Neural cell (in vitro differentiated cells): ENCODE measurements at regions not wholly inside any gene's neighbourhood (a gene's known extent, or its start where the extent isn't known, plus 50 kb on each side); places are given as distances from the start of the nearest gene placed in this dataset.

ENCODE experiments used
- H2AFZ ChIP-seq: fragments of 200-600, 300-800 bp; sonication (generic), shearing (Covaris generic); 2 replicates; pipeline ENCODE4 v1.6.0; 2014; ENCODE audit warnings: low read depth, mild to moderate bottlenecking, antibody characterized with exemption, low read length, moderate library complexity
- H3F3A ChIP-seq: fragments of 200-600 bp; shearing (Covaris generic); 2 replicates; pipeline ENCODE4 v1.6.1; 2016; ENCODE audit warnings: mild to moderate bottlenecking, moderate library complexity, mixed read lengths, antibody characterized with exemption, low read length; ENCODE audit not compliant: insufficient read depth, poor library complexity, severe bottlenecking
- H3K27ac ChIP-seq: fragments of 200-600, 300-800 bp; sonication (generic), shearing (Covaris generic); 2 replicates; pipeline ENCODE4 v1.5.1; 2014; ENCODE audit warnings: mild to moderate bottlenecking, low read length, moderate library complexity
- H3K27me3 ChIP-seq: fragments of 300-800, 200-600 bp; sonication (generic), shearing (Covaris generic); 2 replicates; pipeline ENCODE4 v1.6.0; 2014; ENCODE audit warnings: mild to moderate bottlenecking, low read depth, low read length, moderate library complexity; ENCODE audit not compliant: insufficient read depth
- H3K36me3 ChIP-seq: fragments of 300-800, 200-600 bp; sonication (generic), shearing (Covaris generic); 2 replicates; pipeline ENCODE4 v1.5.1; 2014; ENCODE audit warnings: mild to moderate bottlenecking, antibody characterized with exemption, low read length, moderate library complexity; ENCODE audit not compliant: insufficient read depth
- H3K4me2 ChIP-seq: fragments of 300-800, 200-600 bp; sonication (generic), shearing (Covaris generic); 2 replicates; pipeline ENCODE4 v1.6.0; 2014; ENCODE audit warnings: mild to moderate bottlenecking, low read length
- H3K4me3 ChIP-seq: fragments of 300-800, 200-600 bp; sonication (generic), shearing (Covaris generic); 2 replicates; pipeline ENCODE4 v1.5.1; 2014; ENCODE audit warnings: mild to moderate bottlenecking, low read length, moderate library complexity
- H3K79me2 ChIP-seq: fragments of 200-600 bp; shearing (Covaris generic); replicated peaks from 2 replicates; pipeline ENCODE4 v1.6.0; 2014; ENCODE audit warnings: mild to moderate bottlenecking, low read length, moderate library complexity; ENCODE audit not compliant: insufficient read depth
- H3K9ac ChIP-seq: fragments of 300-800, 200-600 bp; sonication (generic), shearing (Covaris generic); 2 replicates; pipeline ENCODE4 v1.6.1; 2016; ENCODE audit warnings: mild to moderate bottlenecking, low read length, mixed read lengths
- H3K9me2 ChIP-seq: fragments of 200-600 bp; shearing (Covaris generic); 2 replicates; pipeline ENCODE4 v1.6.1; 2016; ENCODE audit warnings: mild to moderate bottlenecking, low read length, mixed read lengths; ENCODE audit not compliant: insufficient read depth
- H3K9me3 ChIP-seq: fragments of 200-600, 300-800 bp; sonication (generic), shearing (Covaris generic); 2 replicates; pipeline ENCODE4 v1.6.1; 2016; ENCODE audit warnings: mild to moderate bottlenecking, mixed run types, low read length, moderate library complexity, mixed read lengths
- H4K20me1 ChIP-seq: fragments of 200-600 bp; shearing (Covaris generic); 2 replicates; pipeline ENCODE4 v1.6.1; 2016; ENCODE audit warnings: mild to moderate bottlenecking, mixed run types; ENCODE audit not compliant: insufficient read depth
- CTCF ChIP-seq: fragments of 450-650 bp; IDR thresholded peaks from 2 replicates; pipeline ENCODE4 v1.5.1; 2014; ENCODE audit warnings: antibody characterized with exemption, mild to moderate bottlenecking, moderate library complexity; ENCODE audit not compliant: poor library complexity, severe bottlenecking
- EP300 ChIP-seq: fragments of 450-650 bp; conservative IDR thresholded peaks from 2 replicates; pipeline ENCODE4 v1.6.1; 2014; ENCODE audit warnings: antibody characterized with exemption, mild to moderate bottlenecking, moderate library complexity; ENCODE audit not compliant: poor library complexity, severe bottlenecking
- EZH2 ChIP-seq: fragments of 200-600, 300-800 bp; shearing (Covaris generic), sonication (generic); IDR thresholded peaks from 2 replicates; pipeline ENCODE4 v1.6.1; 2014; ENCODE audit warnings: antibody characterized with exemption, low read length, borderline replicate concordance, mild to moderate bottlenecking; ENCODE audit not compliant: insufficient read depth, poor library complexity, severe bottlenecking
- MXI1 ChIP-seq: fragments of 450-650 bp; conservative IDR thresholded peaks from 2 replicates; pipeline ENCODE4 v1.6.1; 2014; ENCODE audit warnings: antibody characterized with exemption, mild to moderate bottlenecking; ENCODE audit not compliant: poor library complexity, severe bottlenecking
- POLR2AphosphoS5 ChIP-seq: IDR thresholded peaks from 2 replicates; pipeline ENCODE4 v1.6.1; 2012
- RAD21 ChIP-seq: fragments of 450-650 bp; conservative IDR thresholded peaks from 2 replicates; pipeline ENCODE4 v1.6.1; 2014; ENCODE audit warnings: antibody characterized with exemption, mild to moderate bottlenecking, moderate library complexity
- SMC3 ChIP-seq: fragments of 450-650 bp; conservative IDR thresholded peaks from 2 replicates; pipeline ENCODE4 v1.6.1; 2014; ENCODE audit warnings: antibody characterized with exemption, mild to moderate bottlenecking, moderate library complexity; ENCODE audit not compliant: poor library complexity
- TAF1 ChIP-seq: IDR thresholded peaks from 2 replicates; pipeline ENCODE4 v1.6.1; 2012; ENCODE audit warnings: low read depth
- TF ChIP-seq, protein P1 (sequence below): IDR thresholded peaks from 2 replicates; pipeline ENCODE4 v1.6.1; 2012; ENCODE audit warnings: borderline replicate concordance

GRCh38 chr9:81128701-81129100 is 560.6 kb downstream of the TLE1 start:
- H3K4me2 ChIP-seq, result no peak overlapping the region
- H4K20me1 ChIP-seq, result no peaks in the 10 kb centered on the region
- no peak overlapping the region for H3K9ac ChIP-seq
- no peaks in the 10 kb centered on the region for H3K27me3 ChIP-seq
- no peaks in the 10 kb centered on the region for H3K9me2 ChIP-seq
- H3F3A ChIP-seq, result no peaks in the 10 kb centered on the region
- no peaks in the 10 kb centered on the region for H3K36me3 ChIP-seq
- H3K9me3 ChIP-seq, result no peaks in the 10 kb centered on the region
- no peaks in the 10 kb centered on the region for H3K79me2 ChIP-seq
- no peak overlapping the region for H2AFZ ChIP-seq
- TF ChIP-seq EP300, result no peak
- TF ChIP-seq RAD21, result no peak
- TF ChIP-seq CTCF, result no peak
- no peak for TF ChIP-seq SMC3
- no peak overlapping the region for H3K27ac ChIP-seq
- no peak overlapping the region for H3K4me3 ChIP-seq

GRCh38 chr9:81125446-81126092 is 563.8 kb downstream of the TLE1 start:
- no peaks in the 10 kb centered on the region for H4K20me1 ChIP-seq
- no peaks in the 10 kb centered on the region for H3K79me2 ChIP-seq
- H3K9ac ChIP-seq, result no peak overlapping the region
- TF ChIP-seq RAD21, result no peak
- TF ChIP-seq CTCF, result no peak
- H3K4me3 ChIP-seq, result no peak overlapping the region
- no peaks in the 10 kb centered on the region for H3K36me3 ChIP-seq
- no peaks in the 10 kb centered on the region for H3K9me3 ChIP-seq
- no peak overlapping the region for H2AFZ ChIP-seq
- no peaks in the 10 kb centered on the region for H3K27me3 ChIP-seq
- H3K27ac ChIP-seq, result no peak overlapping the region
- no peak overlapping the region for H3K4me2 ChIP-seq
- H3K9me2 ChIP-seq, result no peaks in the 10 kb centered on the region
- H3F3A ChIP-seq, result no peaks in the 10 kb centered on the region

- Histone ChIP-seq H3F3A (no peaks in the 10 kb centered on the region), H3K27me3 (no peaks in the 10 kb centered on the region), H3K9ac (no peak overlapping the region), H3K4me2 (no peak overlapping the region), H2AFZ (no peak overlapping the region), H3K9me2 (no peaks in the 10 kb centered on the region), H4K20me1 (no peaks in the 10 kb centered on the region), H3K27ac (no peak overlapping the region), H3K9me3 (no peaks in the 10 kb centered on the region), H3K36me3 (no peaks in the 10 kb centered on the region), H3K4me3 (no peak overlapping the region), H3K79me2 (no peaks in the 10 kb centered on the region)
- TF ChIP-seq SMC3, result no peak
- TF ChIP-seq TAF1, result no peak
- no peak for TF ChIP-seq POLR2AphosphoS5
- TF ChIP-seq CTCF, result no peak
- TF ChIP-seq, protein P1, sequence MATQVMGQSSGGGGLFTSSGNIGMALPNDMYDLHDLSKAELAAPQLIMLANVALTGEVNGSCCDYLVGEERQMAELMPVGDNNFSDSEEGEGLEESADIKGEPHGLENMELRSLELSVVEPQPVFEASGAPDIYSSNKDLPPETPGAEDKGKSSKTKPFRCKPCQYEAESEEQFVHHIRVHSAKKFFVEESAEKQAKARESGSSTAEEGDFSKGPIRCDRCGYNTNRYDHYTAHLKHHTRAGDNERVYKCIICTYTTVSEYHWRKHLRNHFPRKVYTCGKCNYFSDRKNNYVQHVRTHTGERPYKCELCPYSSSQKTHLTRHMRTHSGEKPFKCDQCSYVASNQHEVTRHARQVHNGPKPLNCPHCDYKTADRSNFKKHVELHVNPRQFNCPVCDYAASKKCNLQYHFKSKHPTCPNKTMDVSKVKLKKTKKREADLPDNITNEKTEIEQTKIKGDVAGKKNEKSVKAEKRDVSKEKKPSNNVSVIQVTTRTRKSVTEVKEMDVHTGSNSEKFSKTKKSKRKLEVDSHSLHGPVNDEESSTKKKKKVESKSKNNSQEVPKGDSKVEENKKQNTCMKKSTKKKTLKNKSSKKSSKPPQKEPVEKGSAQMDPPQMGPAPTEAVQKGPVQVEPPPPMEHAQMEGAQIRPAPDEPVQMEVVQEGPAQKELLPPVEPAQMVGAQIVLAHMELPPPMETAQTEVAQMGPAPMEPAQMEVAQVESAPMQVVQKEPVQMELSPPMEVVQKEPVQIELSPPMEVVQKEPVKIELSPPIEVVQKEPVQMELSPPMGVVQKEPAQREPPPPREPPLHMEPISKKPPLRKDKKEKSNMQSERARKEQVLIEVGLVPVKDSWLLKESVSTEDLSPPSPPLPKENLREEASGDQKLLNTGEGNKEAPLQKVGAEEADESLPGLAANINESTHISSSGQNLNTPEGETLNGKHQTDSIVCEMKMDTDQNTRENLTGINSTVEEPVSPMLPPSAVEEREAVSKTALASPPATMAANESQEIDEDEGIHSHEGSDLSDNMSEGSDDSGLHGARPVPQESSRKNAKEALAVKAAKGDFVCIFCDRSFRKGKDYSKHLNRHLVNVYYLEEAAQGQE, result no peak
- TF ChIP-seq MXI1, result no peak
- TF ChIP-seq EZH2, result no peak
- no peak for TF ChIP-seq RAD21
- TF ChIP-seq EP300, result no peak
Observed at GRCh38 chr9:81123526-81123925, 565.8 kb downstream of the TLE1 start.
